Aorta (tissue), 5 donors: ENCODE measurements at regions not wholly inside any gene's neighbourhood (a gene's known extent, or its start where the extent isn't known, plus 50 kb on each side); places are given as distances from the start of the nearest gene placed in this dataset.
A peak's percentile ranks its signal among the peaks of the same experiment; 100 is the strongest.

Experiments used
- ATAC-seq: fragments of 200-7000 bp; cut with Tn5 transposase; one replicate; pipeline ENCODE4 v1.9.1; 2022; ENCODE audit warnings: moderate library complexity; ENCODE audit not compliant: low FRiP score
- DNase-seq, 2 donors: peaks; one replicate each; pipeline ENCODE4 v3.0.0-alpha.2; 2020
- H3K27ac ChIP-seq, 2 donors: one replicate each; pipeline ENCODE4 v1.5.1; 2013; ENCODE audit warnings: low read length in 2 of 2, mild to moderate bottlenecking in 2 of 2, moderate library complexity in 2 of 2, control low read depth in 1 of 2, inconsistent platforms in 1 of 2, low read depth in 1 of 2
- H3K27me3 ChIP-seq, 2 donors: one replicate each; pipeline ENCODE4 v1.6.1; 2013; ENCODE audit warnings: control low read depth in 1 of 2, low read length in 1 of 2, mild to moderate bottlenecking in 1 of 2, moderate library complexity in 1 of 2; ENCODE audit not compliant: insufficient read depth in 2 of 2, control insufficient read depth in 1 of 2
- H3K36me3 ChIP-seq, 2 donors: one replicate each; pipeline ENCODE4 v1.6.1; 2013; ENCODE audit warnings: control low read depth in 1 of 2, low read length in 1 of 2, mild to moderate bottlenecking in 1 of 2; ENCODE audit not compliant: insufficient read depth in 2 of 2, control insufficient read depth in 1 of 2
- H3K4me1 ChIP-seq, 2 donors: one replicate each; pipeline ENCODE4 v1.6.1; 2013; ENCODE audit warnings: low read length in 2 of 2, control low read depth in 1 of 2, mild to moderate bottlenecking in 1 of 2, moderate library complexity in 1 of 2; ENCODE audit not compliant: insufficient read depth in 2 of 2, control insufficient read depth in 1 of 2
- H3K4me3 ChIP-seq, 2 donors: one replicate each; pipeline ENCODE4 v1.5.1; 2013; ENCODE audit warnings: low read length in 2 of 2, control low read depth in 1 of 2, mild to moderate bottlenecking in 1 of 2
- H3K9me3 ChIP-seq: one replicate; pipeline ENCODE4 v1.6.1; 2013; ENCODE audit warnings: mild to moderate bottlenecking, low read length; ENCODE audit not compliant: control insufficient read depth
- WGBS, 2 donors: extraction: QIAGEN DNeasy Blood & Tissue Kit; methylation state at CpG; one replicate each; pipeline ENCODE4 v1.1.7; 2013; 5-methylcytosine and 5-hydroxymethylcytosine counted together
- intact Hi-C, 2 donors: fragments of 100-400 bp; cut with DNase I; formaldehyde crosslinking; loops; one replicate each; pipeline versions ENCODE4 v1.14.2 to v1.15.0; 2022
- donor health status: healthy with polysubstance abuse.
- donor health status: Bipolar disorder and iron deficiency.
- donor health status: DM: no; HTN: no; CAD: no.
- donor health status: DM: no; HTN: no; CAD: no.
- donor health status: DM: yes; HTN: yes; CAD: no.

GRCh38 chr9:87149799-87150198 lies 202.5 kb upstream of the GAS1 start:
- H3K9me3 ChIP-seq, result no peaks in the 10 kb centered on the region
- peak overlapping the region; percentile 98 to 99 for H3K27ac ChIP-seq
- no peak overlapping the region for H3K4me3 ChIP-seq
- H3K36me3 ChIP-seq, result no peaks in the 10 kb centered on the region
- peaks cover 0 to 3% of the 10 kb centered on the region in 2 donors for H3K4me1 ChIP-seq
- intact Hi-C loops, result loop anchor here (5.0 to 10.0 kb wide), 4 partner anchors 37 to 205 kb away; partner anchors contain the start of gene GAS1 (in 1 of the 2)
- no peaks in the 10 kb centered on the region for H3K27me3 ChIP-seq
- ATAC-seq (no peak), DNase-seq (no peak)
- WGBS, 2 donors, result 90 to 95% methylated on average over 4 of the region's 4 CpGs

- no peak overlapping the region for H3K4me3 ChIP-seq
- no peak overlapping the region for H3K27ac ChIP-seq
- DNase-seq (no peak), ATAC-seq (no peak)
- intact Hi-C loops, result loop anchor here in 1 of 2 donors (10.0 kb wide), 1 partner anchor 207 kb away; the partner anchor contains the start of gene GAS1
- no peaks in the 10 kb centered on the region for H3K36me3 ChIP-seq
- H3K27me3 ChIP-seq, result no peaks in the 10 kb centered on the region
- H3K4me1 ChIP-seq, result peaks cover 0 to 5% of the 10 kb centered on the region in 2 donors
- H3K9me3 ChIP-seq, result no peaks in the 10 kb centered on the region
- WGBS, 2 donors, result 87 to 88% methylated on average over 8 of the region's 8 CpGs
Observed at GRCh38 chr9:87152256-87152655, 204.9 kb upstream of the GAS1 start.

- intact Hi-C loops, result loop anchor here in 1 of 2 donors (10.0 kb wide), 1 partner anchor 211 kb away; the partner anchor contains the start of gene GAS1
- H3K27me3 ChIP-seq, result no peaks in the 10 kb centered on the region
- H3K9me3 ChIP-seq, result no peaks in the 10 kb centered on the region
- H3K4me3 ChIP-seq, result no peak overlapping the region
- 96 to 97% methylated on average over 2 of the region's 2 CpGs for WGBS, 2 donors
- no peak for ATAC-seq
- DNase-seq, result no peak
- H3K36me3 ChIP-seq, result no peaks in the 10 kb centered on the region
- H3K27ac ChIP-seq, result no peak overlapping the region
- H3K4me1 ChIP-seq, result peaks cover 0 to 4% of the 10 kb centered on the region in 2 donors
Observed at GRCh38 chr9:87156247-87156646, 208.9 kb upstream of the GAS1 start.

- ATAC-seq (no peak), DNase-seq (no peak)
- Histone ChIP-seq H3K9me3 (no peaks in the 10 kb centered on the region), H3K4me1 (peaks cover 0 to 4% of the 10 kb centered on the region in 2 donors), H3K27me3 (no peaks in the 10 kb centered on the region), H3K27ac (peak overlapping the region in 1 of 2 donors; percentile 55), H3K4me3 (no peak overlapping the region), H3K36me3 (no peaks in the 10 kb centered on the region)
- 32 to 34% methylated on average over 10 of the region's 10 CpGs for WGBS, 2 donors
- intact Hi-C loops, result loop anchor here in 1 of 2 donors (10.0 kb wide), 1 partner anchor 213 kb away; the partner anchor contains the start of gene GAS1
Observed at GRCh38 chr9:87157366-87158031, 210.2 kb upstream of the GAS1 start.

- Histone ChIP-seq H3K4me3 (no peak overlapping the region), H3K4me1 (peaks cover 0 to 4% of the 10 kb centered on the region in 2 donors), H3K27ac (no peak overlapping the region), H3K27me3 (no peaks in the 10 kb centered on the region), H3K36me3 (no peaks in the 10 kb centered on the region), H3K9me3 (no peaks in the 10 kb centered on the region)
- WGBS, 2 donors, result 81 to 92% methylated on average over 2 of the region's 2 CpGs
- ATAC-seq, result no peak
- intact Hi-C loops, result loop anchor here in 1 of 2 donors (10.0 kb wide), 1 partner anchor 214 kb away; the partner anchor contains the start of gene GAS1
- no peak for DNase-seq
Observed at GRCh38 chr9:87158765-87159164, 211.5 kb upstream of the GAS1 start.

- H3K9me3 ChIP-seq, result no peaks in the 10 kb centered on the region
- H3K36me3 ChIP-seq, result no peaks in the 10 kb centered on the region
- intact Hi-C loops, result loop anchor here (2.0 to 5.0 kb wide), 2 partner anchors 37 to 38 kb away; no protein-coding TSS in a partner anchor
- ATAC-seq (no peak), DNase-seq (no peak)
- peaks cover 0 to 4% of the 10 kb centered on the region in 2 donors for H3K4me1 ChIP-seq
- H3K27me3 ChIP-seq, result no peaks in the 10 kb centered on the region
- H3K4me3 ChIP-seq, result no peak overlapping the region
- WGBS, 2 donors, result 53 to 54% methylated on average over 8 of the region's 8 CpGs
- no peak overlapping the region for H3K27ac ChIP-seq
Observed at GRCh38 chr9:87160148-87161102, 213.1 kb upstream of the GAS1 start.

GRCh38 chr9:87167161-87167560 lies 219.9 kb upstream of the GAS1 start:
- no peak overlapping the region for H3K4me3 ChIP-seq
- no peak overlapping the region for H3K27ac ChIP-seq
- H3K27me3 ChIP-seq, result no peaks in the 10 kb centered on the region
- H3K4me1 ChIP-seq, result no peaks in the 10 kb centered on the region
- no peaks in the 10 kb centered on the region for H3K36me3 ChIP-seq
- intact Hi-C loops, result no loop called here
- no peak for DNase-seq
- WGBS, 2 donors, result 87% methylated on average over 5 of the region's 5 CpGs
- no peak for ATAC-seq
- no peaks in the 10 kb centered on the region for H3K9me3 ChIP-seq

GRCh38 chr9:87167582-87167981 lies 220.3 kb upstream of the GAS1 start:
- Histone ChIP-seq H3K4me1 (no peaks in the 10 kb centered on the region), H3K36me3 (no peaks in the 10 kb centered on the region), H3K4me3 (no peak overlapping the region), H3K27ac (no peak overlapping the region), H3K27me3 (no peaks in the 10 kb centered on the region), H3K9me3 (no peaks in the 10 kb centered on the region)
- intact Hi-C loops, result no loop called here
- ATAC-seq, result no peak
- no peak for DNase-seq
- WGBS, 2 donors, result 92 to 95% methylated on average over 4 of the region's 4 CpGs
